Stomach smooth muscle (tissue), 2 donors: ENCODE measurements at regions not wholly inside any gene's neighbourhood (a gene's known extent, or its start where the extent isn't known, plus 50 kb on each side); places are given as distances from the start of the nearest gene placed in this dataset.
"Not testable (repeated sequence)": the region's sequence is repeated elsewhere in the genome, so short reads cannot be mapped to it uniquely, and the experiment has no call there.

ENCODE experiments used
- H3K27ac ChIP-seq: one replicate; pipeline ENCODE4 v1.7.0; 2013; ENCODE audit warnings: mild to moderate bottlenecking, low read length, inconsistent platforms
- H3K27me3 ChIP-seq, 2 donors: one replicate each; pipeline ENCODE4 v1.7.0; 2013; ENCODE audit warnings: low read length in 2 of 2; ENCODE audit not compliant: insufficient read depth in 2 of 2, control insufficient read depth in 1 of 2
- H3K36me3 ChIP-seq, 2 donors: one replicate each; pipeline ENCODE4 v1.7.0; 2013; ENCODE audit warnings: low read length in 2 of 2; ENCODE audit not compliant: control insufficient read depth in 2 of 2, insufficient read depth in 2 of 2
- H3K4me1 ChIP-seq: one replicate; pipeline ENCODE4 v1.7.0; 2013; ENCODE audit warnings: low read length; ENCODE audit not compliant: control insufficient read depth, insufficient read depth
- H3K4me3 ChIP-seq, 2 donors: one replicate each; pipeline ENCODE4 v1.7.0; 2013; ENCODE audit warnings: low read length in 2 of 2
- H3K9ac ChIP-seq, 2 donors: one replicate each; pipeline ENCODE4 v1.7.0; 2013; ENCODE audit warnings: low read length in 2 of 2, mild to moderate bottlenecking in 1 of 2
- H3K9me3 ChIP-seq, 2 donors: one replicate each; pipeline ENCODE4 v1.7.0; 2013; ENCODE audit warnings: low read length in 2 of 2; ENCODE audit not compliant: control insufficient read depth in 2 of 2
- donor health status: healthy.
- donor health status: Pancreatic carcinoma.

- Histone ChIP-seq H3K4me3 (no peak overlapping the region), H3K27ac (no peak overlapping the region), H3K9me3 (peaks cover 0 to 4% of the 10 kb centered on the region in 2 donors), H3K27me3 (no peaks in the 10 kb centered on the region), H3K36me3 (no peaks in the 10 kb centered on the region), H3K9ac (no peak overlapping the region), H3K4me1 (no peaks in the 10 kb centered on the region)
Measured at GRCh38 chr1:56120021-56120420, 459.3 kb downstream of the PLPP3 start.

GRCh38 chr1:56118676-56119075 lies 460.7 kb downstream of the PLPP3 start:
- H3K4me1 ChIP-seq, H3K9ac ChIP-seq, H3K9me3 ChIP-seq, H3K27ac ChIP-seq, H3K36me3 ChIP-seq, H3K4me3 ChIP-seq, H3K27me3 ChIP-seq: not testable (repeated sequence)

- H3K36me3 ChIP-seq, result no peaks in the 10 kb centered on the region
- no peaks in the 10 kb centered on the region for H3K4me1 ChIP-seq
- no peaks in the 10 kb centered on the region for H3K9me3 ChIP-seq
- H3K27ac ChIP-seq, result no peak overlapping the region
- H3K9ac ChIP-seq, result no peak overlapping the region
- no peak overlapping the region for H3K4me3 ChIP-seq
- H3K27me3 ChIP-seq, result no peaks in the 10 kb centered on the region
Measured at GRCh38 chr1:56115701-56116100, 463.7 kb downstream of the PLPP3 start.

DNA sequence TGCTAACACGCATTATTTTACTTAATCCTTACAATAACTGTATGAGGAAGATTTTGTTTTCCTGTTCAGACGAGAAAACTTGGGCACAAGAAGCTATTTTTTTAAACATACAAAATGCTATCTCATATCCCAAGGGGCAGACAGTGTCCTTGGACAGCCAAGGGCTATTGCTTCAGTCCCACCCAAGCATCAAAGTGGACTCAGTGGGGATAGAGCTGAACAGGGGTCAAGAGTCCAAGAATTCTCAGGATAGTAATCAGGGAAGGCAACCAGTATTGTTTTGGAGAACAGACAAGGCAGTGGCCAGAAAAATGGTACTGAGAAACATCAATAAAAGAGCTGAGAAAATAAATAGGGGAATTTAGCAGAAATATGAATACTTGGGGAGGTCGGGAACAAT lies 465.7 kb downstream of the PLPP3 start:
- Histone ChIP-seq H3K27me3 (no peaks in the 10 kb centered on the region), H3K4me3 (no peak overlapping the region), H3K27ac (no peak overlapping the region), H3K9ac (no peak overlapping the region), H3K4me1 (no peaks in the 10 kb centered on the region), H3K9me3 (no peaks in the 10 kb centered on the region), H3K36me3 (no peaks in the 10 kb centered on the region)

- Histone ChIP-seq H3K9ac (no peak overlapping the region), H3K36me3 (no peaks in the 10 kb centered on the region), H3K4me1 (no peaks in the 10 kb centered on the region), H3K9me3 (peaks cover 0 to 2% of the 10 kb centered on the region in 2 donors), H3K27ac (no peak overlapping the region), H3K27me3 (no peaks in the 10 kb centered on the region), H3K4me3 (no peak overlapping the region)
Measured at GRCh38 chr1:56107275-56107638, 472.1 kb downstream of the PLPP3 start.

GRCh38 chr1:56106531-56107274 lies 472.7 kb downstream of the PLPP3 start:
- Histone ChIP-seq H3K27me3 (no peaks in the 10 kb centered on the region), H3K27ac (no peak overlapping the region), H3K4me3 (no peak overlapping the region)

GRCh38 chr1:56105397-56105796 lies 474.0 kb downstream of the PLPP3 start:
- peaks cover 0 to 2% of the 10 kb centered on the region in 2 donors for H3K9me3 ChIP-seq
- H3K27ac ChIP-seq, result no peak overlapping the region
- H3K27me3 ChIP-seq, result no peaks in the 10 kb centered on the region
- no peak overlapping the region for H3K4me3 ChIP-seq
- no peaks in the 10 kb centered on the region for H3K36me3 ChIP-seq
- no peak overlapping the region for H3K9ac ChIP-seq
- no peaks in the 10 kb centered on the region for H3K4me1 ChIP-seq

More at GRCh38 chr1:56106531-56107274, 472.7 kb downstream of the PLPP3 start:
- Histone ChIP-seq H3K4me1 (no peaks in the 10 kb centered on the region), H3K9ac (no peak overlapping the region), H3K9me3 (peaks cover 0 to 2% of the 10 kb centered on the region in 2 donors), H3K36me3 (no peaks in the 10 kb centered on the region)

- no peak overlapping the region for H3K27ac ChIP-seq
- H3K4me1 ChIP-seq, result no peaks in the 10 kb centered on the region
- H3K4me3 ChIP-seq, result no peak overlapping the region
- no peaks in the 10 kb centered on the region for H3K9me3 ChIP-seq
- H3K9ac ChIP-seq, result no peak overlapping the region
- H3K27me3 ChIP-seq, result no peaks in the 10 kb centered on the region
- no peaks in the 10 kb centered on the region for H3K36me3 ChIP-seq
Measured at GRCh38 chr1:56099766-56100265, 479.5 kb downstream of the PLPP3 start.

DNA sequence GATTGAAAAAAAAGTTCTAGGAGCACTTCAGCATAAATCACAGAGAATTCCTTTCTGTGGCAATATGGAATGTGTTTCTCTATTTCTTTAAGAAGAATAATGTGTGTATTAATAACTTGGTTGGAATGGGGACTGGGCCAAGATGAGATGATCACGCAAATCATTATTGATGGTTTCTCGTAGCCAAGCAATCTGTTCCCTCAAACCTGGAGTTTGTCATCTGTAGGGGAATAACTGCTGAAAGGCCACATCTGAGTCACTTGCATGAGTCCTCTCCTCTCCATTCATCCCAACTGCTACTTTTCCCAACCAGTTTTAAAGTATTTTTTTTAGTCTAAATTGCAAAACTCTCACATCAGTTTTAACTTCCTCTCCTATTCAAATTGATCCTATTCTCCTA lies 480.4 kb downstream of the PLPP3 start:
- H3K4me3 ChIP-seq, result no peak overlapping the region
- H3K9ac ChIP-seq, result no peak overlapping the region

DNA sequence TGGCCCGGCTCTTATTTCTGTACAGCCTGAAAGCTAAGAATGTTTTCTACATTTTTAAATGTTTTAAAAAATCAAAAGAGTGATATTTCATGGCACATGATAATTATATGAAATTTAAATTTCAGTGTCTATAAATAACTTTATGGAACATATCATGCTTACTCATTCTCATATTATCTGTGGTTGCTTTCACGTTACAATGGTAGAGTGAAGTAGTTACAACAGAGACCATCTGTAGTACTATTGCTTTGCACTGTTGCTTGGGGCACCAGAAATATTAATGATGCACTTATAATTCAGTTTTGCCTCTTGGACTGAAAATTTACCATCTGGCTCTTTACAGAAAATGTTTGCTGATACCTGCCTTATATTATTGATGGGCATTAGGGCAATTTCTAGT lies 481.6 kb downstream of the PLPP3 start:
- Histone ChIP-seq H3K9me3 (no peaks in the 10 kb centered on the region), H3K27me3 (no peaks in the 10 kb centered on the region), H3K4me3 (no peak overlapping the region), H3K9ac (no peak overlapping the region), H3K36me3 (no peaks in the 10 kb centered on the region), H3K4me1 (no peaks in the 10 kb centered on the region), H3K27ac (no peak overlapping the region)

More for the DNA sequence above, 480.4 kb downstream of the PLPP3 start:
- Histone ChIP-seq H3K36me3 (no peaks in the 10 kb centered on the region), H3K27me3 (no peaks in the 10 kb centered on the region), H3K9me3 (no peaks in the 10 kb centered on the region), H3K27ac (no peak overlapping the region), H3K4me1 (no peaks in the 10 kb centered on the region)
